K562 (cell line): ENCODE measurements at regions not wholly inside any gene's neighbourhood (a gene's known extent, or its start where the extent isn't known, plus 50 kb on each side); places are given as distances from the start of the nearest gene placed in this dataset.

Experiments used
- ATAC-seq: fragments of 200-7000 bp; cut with Tn5 transposase; 3 replicates; pipeline ENCODE4 v1.9.1; 2020; ENCODE audit warnings: moderate library complexity
- BruUV-seq: library from RNA; stranded (reverse); fragments of 400-500 nt; replicated peaks from 2 replicates; lab custom pipeline; 2021; lab: Mats Ljungman, UMichigan
- CTCF ChIA-PET: fragments of 300-600 bp; formaldehyde crosslinking; extraction: SDS; loops from one replicate; lab custom pipeline; 2021; ENCODE audit warnings: low intra/inter-chr PET ratio; lab: Yijun Ruan, JAX
- POLR2A ChIA-PET: fragments of 300-600, 350-650 bp; sonication (Branson Sonifier 250); formaldehyde crosslinking; extraction: SDS; loops from one replicate; lab custom pipeline; 2021; ENCODE audit warnings: antibody characterized with exemption, inconsistent platforms; lab: Yijun Ruan, JAX
- DNase-seq, 4 experiments: peaks; one replicate each; pipeline versions ENCODE4 v3.0.0 to v3.0.0-alpha.2; 2011 to 2018; ENCODE audit warnings: low spot score in 3 of 4, mixed read lengths in 3 of 4; ENCODE audit errors: extremely low read depth in 1 of 4
- FAIRE-seq: peaks from 2 replicates; lab custom pipeline; 2011; peaks lifted over from hg19 to GRCh38; lab: Jason Lieb, UNC
- H2AFZ ChIP-seq: 2 replicates; pipeline ENCODE4 v1.6.0; 2011; ENCODE audit warnings: low read depth, low read length, control low read depth, inconsistent platforms
- H3K27ac ChIP-seq: fragments of 200-600 bp; 3 replicates; pipeline ENCODE4 v1.8.0; 2011; ENCODE audit warnings: low read depth, mild to moderate bottlenecking, control low read depth, inconsistent platforms, low read length, moderate library complexity, mixed read lengths; ENCODE audit errors: extremely low read depth
- H3K27me3 ChIP-seq, 2 experiments: fragments of 300-600 bp in 1 of 2; 2 replicates in 1 of 2; 3 replicates in 1 of 2; pipeline versions ENCODE4 v1.6.0 to v1.8.0; 2011; ENCODE audit warnings: inconsistent platforms in 2 of 2, low read length in 2 of 2, mild to moderate bottlenecking in 1 of 2, mixed read lengths in 1 of 2, moderate library complexity in 1 of 2; ENCODE audit not compliant: control insufficient read depth in 2 of 2, insufficient read depth in 2 of 2
- H3K36me3 ChIP-seq: fragments of 300-600 bp; 3 replicates; pipeline ENCODE4 v1.8.0; 2011; ENCODE audit warnings: mild to moderate bottlenecking, low read length, inconsistent platforms; ENCODE audit not compliant: control insufficient read depth, insufficient read depth
- H3K4me1 ChIP-seq, 2 experiments: fragments of 200-600 bp in 1 of 2; replicated peaks in 1 of 2; 2 replicates in 1 of 2; 3 replicates in 1 of 2; pipeline versions ENCODE4 v1.5.1 to v1.8.0; 2011; ENCODE audit warnings: inconsistent platforms in 2 of 2, low read length in 2 of 2, mild to moderate bottlenecking in 1 of 2, mixed read lengths in 1 of 2, moderate library complexity in 1 of 2; ENCODE audit not compliant: control insufficient read depth in 2 of 2, insufficient read depth in 2 of 2
- H3K4me2 ChIP-seq: 2 replicates; pipeline ENCODE4 v1.6.1; 2011; ENCODE audit warnings: low read length, control low read depth, inconsistent platforms, mixed read lengths; ENCODE audit not compliant: insufficient read depth
- H3K4me3 ChIP-seq: fragments of 200-600 bp; sonication (generic), shearing (Covaris generic); 2 replicates; pipeline ENCODE4 v1.5.1; 2016; ENCODE audit warnings: control low read depth, inconsistent platforms
- H3K79me2 ChIP-seq: fragments of 200-600 bp; 3 replicates; pipeline ENCODE4 v1.8.0; 2011; ENCODE audit warnings: low read length, inconsistent platforms; ENCODE audit not compliant: control insufficient read depth, insufficient read depth
- H3K9ac ChIP-seq, 2 experiments: 2 replicates each; pipeline versions ENCODE4 v1.6.0 to v1.6.1; 2011; ENCODE audit warnings: low read depth in 2 of 2, low read length in 2 of 2, control low read depth in 1 of 2, inconsistent platforms in 1 of 2, mild to moderate bottlenecking in 1 of 2, mixed read lengths in 1 of 2; ENCODE audit not compliant: insufficient read depth in 1 of 2
- H3K9me1 ChIP-seq: one replicate; pipeline ENCODE4 v1.6.0; 2011; ENCODE audit warnings: inconsistent platforms, mild to moderate bottlenecking, low read length, moderate library complexity; ENCODE audit not compliant: control insufficient read depth, insufficient read depth
- H3K9me3 ChIP-seq: replicated peaks from 2 replicates; pipeline ENCODE4 v1.5.1; 2011; ENCODE audit warnings: low read depth, low read length, inconsistent platforms; ENCODE audit not compliant: control insufficient read depth, insufficient read depth
- H4K20me1 ChIP-seq: replicated peaks from 2 replicates; pipeline ENCODE4 v1.6.1; 2011; ENCODE audit warnings: low read length, inconsistent platforms, mixed read lengths; ENCODE audit not compliant: control insufficient read depth, insufficient read depth
- ETS1 ChIP-seq: conservative IDR thresholded peaks from 2 replicates; pipeline ENCODE4 v1.6.1; 2011; ENCODE audit warnings: low read depth, mild to moderate bottlenecking, low read length; ENCODE audit not compliant: control insufficient read depth
- HDAC3 ChIP-seq: fragments of 450-650 bp; IDR thresholded peaks from 2 replicates; pipeline ENCODE4 v1.6.1; 2018; ENCODE audit warnings: borderline replicate concordance, mild to moderate bottlenecking, moderate library complexity; ENCODE audit not compliant: partially characterized antibody
- NELFE ChIP-seq: IDR thresholded peaks from 2 replicates; pipeline ENCODE4 v1.6.1; 2011; ENCODE audit warnings: mild to moderate bottlenecking; ENCODE audit not compliant: insufficient read depth, insufficient read length
- NFYB ChIP-seq: IDR thresholded peaks from 2 replicates; pipeline ENCODE4 v1.6.1; 2011; ENCODE audit warnings: mild to moderate bottlenecking, moderate library complexity; ENCODE audit not compliant: insufficient read length; ENCODE audit errors: extremely low read depth
- RFX5 ChIP-seq: IDR thresholded peaks from 2 replicates; pipeline ENCODE4 v1.6.1; 2011; ENCODE audit warnings: low read depth, mild to moderate bottlenecking, improper control_type of control experiment, low read length
- SRSF1 ChIP-seq: fragments of 200-400 bp; formaldehyde crosslinking; IDR thresholded peaks from 2 replicates; pipeline ENCODE4 v1.6.1; 2017; ENCODE audit warnings: mild to moderate bottlenecking, low read depth, low read length, moderate library complexity
- ZNF551 ChIP-seq: fragments of 250-450 bp; sonication (Bioruptor Pico); IDR thresholded peaks from 2 replicates; pipeline ENCODE4 v1.5.0; 2021; ENCODE audit warnings: mild to moderate bottlenecking, moderate library complexity
- WGBS: fragments of 100-300 bp; shearing (Covaris generic); methylation state at CpG from one replicate; pipeline ENCODE4 v1.1.6; 2016; ENCODE audit warnings: low coverage, mixed read lengths; ENCODE audit not compliant: insufficient coverage; ENCODE audit errors: missing lambda C conversion rate; 5-methylcytosine and 5-hydroxymethylcytosine counted together
- in situ Hi-C: fragments of 300-500 bp; cut with MboI; formaldehyde crosslinking; loops from 4 replicates; pipeline ENCODE4 v1.15.0; 2018; ENCODE audit warnings: inconsistent platforms, mixed read lengths
- intact Hi-C: fragments of 100-400 bp; cut with micrococcal nuclease; formaldehyde crosslinking; loops from 2 replicates; pipeline ENCODE4 v1.14.2; 2022
- TF ChIP-seq, protein P1 (sequence below): sonication (generic); formaldehyde crosslinking; IDR thresholded peaks from 2 replicates; pipeline ENCODE4 v1.8.0; 2022; ENCODE audit warnings: mild to moderate bottlenecking, missing genetic modification reagents
- TF ChIP-seq, protein P2 (sequence below), 2 experiments: IDR thresholded peaks; 2 replicates each; pipeline ENCODE4 v1.6.1; 2012; ENCODE audit warnings: improper control_type of control experiment in 2 of 2, low read depth in 2 of 2, low read length in 2 of 2, borderline replicate concordance in 1 of 2
- TF ChIP-seq, protein P3 (sequence below): sonication (generic); formaldehyde crosslinking; IDR thresholded peaks from 2 replicates; pipeline ENCODE4 v1.8.1; 2023; ENCODE audit warnings: mild to moderate bottlenecking, missing genetic modification reagents

DNA sequence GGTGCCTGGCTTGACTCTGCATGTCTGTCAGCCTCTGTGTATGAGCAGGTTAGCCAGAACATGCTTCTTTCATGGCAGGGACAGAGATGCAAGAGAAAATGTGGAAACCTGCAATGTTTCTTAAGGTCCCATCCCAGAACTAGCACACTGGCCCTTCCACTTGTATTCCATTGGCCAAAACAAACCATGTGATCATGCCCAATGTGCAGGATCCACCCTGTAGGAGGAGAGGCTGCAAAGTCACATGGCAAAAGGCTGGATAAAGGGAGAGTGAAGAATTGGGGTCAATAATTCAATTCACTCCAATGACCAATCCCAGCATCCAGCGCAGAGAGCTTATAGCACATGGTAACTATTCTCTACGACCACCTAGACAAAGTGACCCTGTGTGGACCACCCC, 405.5 kb downstream of the MIAT start:
- Histone ChIP-seq H3K9me3 (no peaks in the 10 kb centered on the region), H3K4me3 (no peak overlapping the region), H3K9me1 (no peaks in the 10 kb centered on the region), H3K4me2 (no peak overlapping the region), H2AFZ (no peak overlapping the region), H4K20me1 (no peaks in the 10 kb centered on the region), H3K27me3 (no peaks in the 10 kb centered on the region)
- intact Hi-C loops (no loop called here), in situ Hi-C loops (no loop called here)
- CTCF ChIA-PET = no interaction called here
- BruUV-seq = no TSS peak
- ATAC-seq = no peak
- TF ChIP-seq ETS1 (no peak), NFYB (peak; percentile 57)
- TF ChIP-seq, all 486 proteins: peak for 1
- DNase-seq (no peak), FAIRE-seq (no peak)
- no peaks in the 10 kb centered on the region for H3K4me1 ChIP-seq
- POLR2A ChIA-PET = no interaction called here
- H3K27ac ChIP-seq = no peak overlapping the region
- WGBS = 0% methylated on average over 2 of the region's 2 CpGs
- no peak overlapping the region for H3K9ac ChIP-seq
- H3K79me2 ChIP-seq = no peaks in the 10 kb centered on the region
- H3K36me3 ChIP-seq = no peaks in the 10 kb centered on the region

GRCh38 chr22:27063406-27063805, 406.0 kb downstream of the MIAT start:
- in situ Hi-C loops = no loop called here
- TF ChIP-seq RFX5 (no peak), HDAC3 (no peak), ZNF551 (no peak), SRSF1 (no peak), NELFE (no peak)
- TF ChIP-seq, protein P1, sequence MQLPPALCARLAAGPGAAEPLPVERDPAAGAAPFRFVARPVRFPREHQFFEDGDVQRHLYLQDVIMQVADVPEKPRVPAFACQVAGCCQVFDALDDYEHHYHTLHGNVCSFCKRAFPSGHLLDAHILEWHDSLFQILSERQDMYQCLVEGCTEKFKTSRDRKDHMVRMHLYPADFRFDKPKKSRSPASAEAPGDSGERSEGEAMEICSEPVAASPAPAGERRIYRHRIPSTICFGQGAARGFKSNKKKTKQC (CRISPR knock-in tag) = no peak
- TF ChIP-seq, protein P2, sequence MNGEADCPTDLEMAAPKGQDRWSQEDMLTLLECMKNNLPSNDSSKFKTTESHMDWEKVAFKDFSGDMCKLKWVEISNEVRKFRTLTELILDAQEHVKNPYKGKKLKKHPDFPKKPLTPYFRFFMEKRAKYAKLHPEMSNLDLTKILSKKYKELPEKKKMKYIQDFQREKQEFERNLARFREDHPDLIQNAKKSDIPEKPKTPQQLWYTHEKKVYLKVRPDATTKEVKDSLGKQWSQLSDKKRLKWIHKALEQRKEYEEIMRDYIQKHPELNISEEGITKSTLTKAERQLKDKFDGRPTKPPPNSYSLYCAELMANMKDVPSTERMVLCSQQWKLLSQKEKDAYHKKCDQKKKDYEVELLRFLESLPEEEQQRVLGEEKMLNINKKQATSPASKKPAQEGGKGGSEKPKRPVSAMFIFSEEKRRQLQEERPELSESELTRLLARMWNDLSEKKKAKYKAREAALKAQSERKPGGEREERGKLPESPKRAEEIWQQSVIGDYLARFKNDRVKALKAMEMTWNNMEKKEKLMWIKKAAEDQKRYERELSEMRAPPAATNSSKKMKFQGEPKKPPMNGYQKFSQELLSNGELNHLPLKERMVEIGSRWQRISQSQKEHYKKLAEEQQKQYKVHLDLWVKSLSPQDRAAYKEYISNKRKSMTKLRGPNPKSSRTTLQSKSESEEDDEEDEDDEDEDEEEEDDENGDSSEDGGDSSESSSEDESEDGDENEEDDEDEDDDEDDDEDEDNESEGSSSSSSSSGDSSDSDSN (IDR thresholded peaks at IDR 0.05; ENCODE audit: borderline replicate concordance in 1 of 2, low read depth in 2 of 2, low read length in 2 of 2) = no peak
- TF ChIP-seq, protein P3, sequence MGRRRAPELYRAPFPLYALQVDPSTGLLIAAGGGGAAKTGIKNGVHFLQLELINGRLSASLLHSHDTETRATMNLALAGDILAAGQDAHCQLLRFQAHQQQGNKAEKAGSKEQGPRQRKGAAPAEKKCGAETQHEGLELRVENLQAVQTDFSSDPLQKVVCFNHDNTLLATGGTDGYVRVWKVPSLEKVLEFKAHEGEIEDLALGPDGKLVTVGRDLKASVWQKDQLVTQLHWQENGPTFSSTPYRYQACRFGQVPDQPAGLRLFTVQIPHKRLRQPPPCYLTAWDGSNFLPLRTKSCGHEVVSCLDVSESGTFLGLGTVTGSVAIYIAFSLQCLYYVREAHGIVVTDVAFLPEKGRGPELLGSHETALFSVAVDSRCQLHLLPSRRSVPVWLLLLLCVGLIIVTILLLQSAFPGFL (CRISPR knock-in tag) = no peak

More at GRCh38 chr22:27063406-27063805, 406.0 kb downstream of the MIAT start:
- Histone ChIP-seq H3K27ac (no peak overlapping the region), H3K4me2 (no peak overlapping the region), H3K9ac (no peak overlapping the region), H3K9me3 (no peaks in the 10 kb centered on the region), H4K20me1 (no peaks in the 10 kb centered on the region), H3K9me1 (no peaks in the 10 kb centered on the region), H3K4me3 (no peak overlapping the region), H3K36me3 (no peaks in the 10 kb centered on the region), H3K79me2 (no peaks in the 10 kb centered on the region), H3K27me3 (no peaks in the 10 kb centered on the region), H2AFZ (no peak overlapping the region), H3K4me1 (no peaks in the 10 kb centered on the region)
- 0% methylated on average over 3 of the region's 5 CpGs for WGBS
- no peak for FAIRE-seq
- intact Hi-C loops = no loop called here
- ChIA-PET POLR2A (no interaction called here), CTCF (no interaction called here)
- BruUV-seq = no TSS peak
- DNase-seq = no peak
- ATAC-seq = no peak
